ENCODE measurements at regions not wholly inside any gene's neighbourhood (a gene's known extent, or its start where the extent isn't known, plus 50 kb on each side); places are given as distances from the start of the nearest gene placed in this dataset.

- H3K27me3 ChIP-seq (ENCODE audit: insufficient read depth): no peaks in the 10 kb centered on the region; the same call in 1 of the 2 replicates
- no peak overlapping the region for H3K27ac ChIP-seq (ENCODE audit: low read depth in 2 of 2, low read length in 1 of 2)
- WGBS (ENCODE audit: low lambda C conversion rate): 62% methylated on average over 1 of the region's 1 CpG
- CTCF ChIA-PET: no interaction called here
- H3K9ac ChIP-seq: no peak overlapping the region
- no peaks in the 10 kb centered on the region for H3K9me3 ChIP-seq
- H4K20me1 ChIP-seq (ENCODE audit: insufficient read depth): no peaks in the 10 kb centered on the region
- no peak for TF ChIP-seq GABPA (IDR thresholded peaks at IDR 0.05; ENCODE audit: low read depth)
- TF ChIP-seq ZBTB33 (IDR thresholded peaks at IDR 0.05; ENCODE audit: borderline replicate concordance, low read depth): no peak
- no peak for TF ChIP-seq REST (IDR thresholded peaks at IDR 0.05; ENCODE audit: low read depth, low read length)
- no peaks in the 10 kb centered on the region for H3F3A ChIP-seq (replicated peaks; ENCODE audit: insufficient read depth)
- no peaks in the 10 kb centered on the region for H3K4me1 ChIP-seq (ENCODE audit: control insufficient read depth in 1 of 2, insufficient read depth in 2 of 2, low read depth in 1 of 2, low read length in 1 of 2)
- no peaks in the 10 kb centered on the region for H3K9me2 ChIP-seq
- H3K36me3 ChIP-seq (replicated peaks in 1 of 2; ENCODE audit: control insufficient read depth in 1 of 2, insufficient read depth in 2 of 2, low read length in 1 of 2): no peaks in the 10 kb centered on the region
- H3K4me3 ChIP-seq (ENCODE audit: low read depth in 2 of 2, low read length in 1 of 2): no peak overlapping the region
- no peak overlapping the region for H3K4me2 ChIP-seq
- no peak for DNase-seq
- no peaks in the 10 kb centered on the region for H3K79me2 ChIP-seq (ENCODE audit: insufficient read depth)
- POLR2A ChIA-PET: no interaction called here
- H2AFZ ChIP-seq (ENCODE audit: low read depth): no peak overlapping the region
Measured at GRCh38 chr15:30008156-30008555, 74.6 kb upstream of the GOLGA8J start.

- WGBS (ENCODE audit: low lambda C conversion rate): 44% methylated on average over 5 of the region's 5 CpGs
- Histone ChIP-seq H3K79me2 (ENCODE audit: insufficient read depth) (no peaks in the 10 kb centered on the region), H3K27ac (ENCODE audit: low read depth in 2 of 2, low read length in 1 of 2) (no peak overlapping the region), H3K27me3 (ENCODE audit: insufficient read depth) (no peaks in the 10 kb centered on the region), H3K9me2 (no peaks in the 10 kb centered on the region), H3K4me1 (ENCODE audit: control insufficient read depth in 1 of 2, insufficient read depth in 2 of 2, low read depth in 1 of 2, low read length in 1 of 2) (no peaks in the 10 kb centered on the region), H3K4me2 (no peak overlapping the region), H3F3A (replicated peaks; ENCODE audit: insufficient read depth) (no peaks in the 10 kb centered on the region), H4K20me1 (ENCODE audit: insufficient read depth) (no peaks in the 10 kb centered on the region), H3K9ac (no peak overlapping the region), H3K4me3 (ENCODE audit: low read depth in 2 of 2, low read length in 1 of 2) (no peak overlapping the region), H3K9me3 (no peaks in the 10 kb centered on the region), H3K36me3 (replicated peaks in 1 of 2; ENCODE audit: control insufficient read depth in 1 of 2, insufficient read depth in 2 of 2, low read length in 1 of 2) (no peaks in the 10 kb centered on the region), H2AFZ (ENCODE audit: low read depth) (no peak overlapping the region)
- POLR2A ChIA-PET: no interaction called here
- no peak for TF ChIP-seq EP300 (IDR thresholded peaks at IDR 0.05; ENCODE audit: borderline replicate concordance in 1 of 2, low read depth in 1 of 2, low read length in 1 of 2)
- TF ChIP-seq SMC3 (IDR thresholded peaks at IDR 0.05; ENCODE audit: low read depth, low read length): no peak
- no peak for TF ChIP-seq GABPA (IDR thresholded peaks at IDR 0.05; ENCODE audit: low read depth)
- no peak for TF ChIP-seq GATA2 (CRISPR knock-in tag; IDR thresholded peaks at IDR 0.05)
- TF ChIP-seq RFX5 (IDR thresholded peaks at IDR 0.05; ENCODE audit: low read length): no peak
- TF ChIP-seq NRF1 (IDR thresholded peaks at IDR 0.05; ENCODE audit: low read depth, low read length): no peak
- TF ChIP-seq REST (IDR thresholded peaks at IDR 0.05; ENCODE audit: low read depth, low read length): no peak
- DNase-seq: no peak
- CTCF ChIA-PET: no interaction called here
Measured at GRCh38 chr15:30001602-30002001, 81.2 kb upstream of the GOLGA8J start.
